Nucleus accumbens (tissue), 56 donors: ENCODE measurements at regions not wholly inside any gene's neighbourhood (a gene's known extent, or its start where the extent isn't known, plus 50 kb on each side); places are given as distances from the start of the nearest gene placed in this dataset.

Experiments used
- DNase-seq, 56 donors: peaks; one replicate each; lab custom pipeline; 2025; lab: John Stamatoyannopoulos, UW

DNA sequence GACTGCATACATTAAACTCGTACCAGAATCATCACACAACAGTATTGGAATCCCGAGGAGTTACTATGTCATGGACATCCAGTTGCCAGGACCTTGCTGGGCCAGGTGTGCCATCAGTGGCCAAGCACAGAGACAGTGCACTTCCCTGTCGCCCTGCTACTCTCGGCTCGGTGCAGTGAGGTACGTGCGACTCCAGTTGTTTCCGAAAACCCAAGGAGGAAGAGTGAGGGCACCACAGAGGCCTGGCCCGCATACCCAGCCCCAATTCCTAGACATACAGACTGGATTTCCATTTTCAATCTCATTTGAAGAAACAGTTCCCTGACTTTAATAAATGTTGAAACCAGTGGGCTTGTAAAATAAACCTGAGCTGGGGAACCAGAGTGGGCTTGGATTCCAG lies 62.5 kb upstream of the AFDN start:
- DNase-seq, result no peak

DNA sequence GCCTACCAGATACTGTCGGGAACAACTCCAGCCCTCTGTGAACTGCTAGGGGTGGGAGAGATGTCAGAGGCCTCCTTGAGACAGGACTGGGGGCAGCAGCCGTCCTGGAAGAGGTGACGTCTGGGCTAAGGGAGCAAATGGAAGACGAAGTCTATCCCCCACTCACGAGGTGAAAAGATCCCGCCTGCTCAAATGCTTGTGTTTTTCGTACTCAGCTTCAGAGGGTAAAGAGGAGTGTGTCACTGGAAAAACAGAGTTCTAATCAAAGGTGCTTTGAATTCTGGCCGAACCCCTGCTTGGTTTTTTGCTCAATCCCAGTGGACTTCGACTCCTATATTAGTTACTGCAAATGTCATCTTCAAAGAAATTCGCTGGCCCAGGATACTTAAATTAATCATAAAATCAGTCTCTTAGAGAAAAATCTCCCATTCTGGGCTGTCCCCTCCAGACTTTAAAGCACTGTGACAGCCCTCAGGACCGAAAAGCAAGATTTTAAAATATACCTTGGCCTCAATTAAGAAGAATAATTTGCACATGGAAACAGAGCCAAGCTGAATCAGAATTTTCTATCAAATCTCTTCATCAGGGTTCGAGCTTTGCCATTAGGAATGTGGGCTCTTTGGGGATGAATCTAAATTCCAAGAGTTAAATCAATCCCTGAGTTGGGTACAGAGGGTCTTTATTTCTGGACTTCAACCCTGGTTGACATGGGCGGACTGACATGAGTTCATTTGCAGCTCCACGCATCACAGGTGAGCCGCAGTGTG lies 61.8 kb upstream of the AFDN start:
- DNase-seq, result no peak

DNA sequence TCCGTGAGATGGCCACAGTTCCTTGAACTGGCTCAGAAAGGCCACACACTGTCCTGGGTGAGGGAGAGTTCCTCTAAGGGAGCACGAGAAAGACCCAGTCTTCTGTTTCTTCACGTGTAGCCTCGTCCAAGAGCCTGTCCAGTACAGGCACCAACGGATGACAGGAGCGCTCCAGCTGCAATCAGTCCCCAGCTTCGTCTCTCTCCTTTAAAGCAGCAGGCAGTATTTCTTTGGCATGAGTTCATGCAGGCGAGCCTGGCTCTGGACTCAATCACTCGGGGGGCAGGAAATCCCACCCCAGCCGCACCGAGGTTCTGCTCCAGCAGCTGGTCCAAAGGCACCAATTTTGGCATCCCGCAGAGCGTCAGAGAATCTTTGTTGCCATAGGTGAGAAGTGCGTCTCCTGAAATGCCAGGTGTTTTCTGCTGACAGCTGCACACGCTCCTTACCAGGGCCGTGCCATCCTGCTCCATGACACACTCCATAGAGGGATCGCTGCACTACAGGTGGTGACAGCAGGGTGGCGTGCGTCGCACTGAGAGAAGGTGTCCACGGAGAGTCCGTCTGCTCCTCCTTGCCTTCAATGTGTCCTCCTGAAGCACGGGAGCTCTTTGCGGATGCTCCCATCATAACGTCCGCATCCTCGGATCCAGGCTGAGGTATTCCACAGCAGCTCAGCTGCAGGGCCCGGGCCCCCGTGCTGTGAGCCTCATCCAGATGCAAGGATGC lies 59.6 kb upstream of the AFDN start:
- DNase-seq, result no peak

DNA sequence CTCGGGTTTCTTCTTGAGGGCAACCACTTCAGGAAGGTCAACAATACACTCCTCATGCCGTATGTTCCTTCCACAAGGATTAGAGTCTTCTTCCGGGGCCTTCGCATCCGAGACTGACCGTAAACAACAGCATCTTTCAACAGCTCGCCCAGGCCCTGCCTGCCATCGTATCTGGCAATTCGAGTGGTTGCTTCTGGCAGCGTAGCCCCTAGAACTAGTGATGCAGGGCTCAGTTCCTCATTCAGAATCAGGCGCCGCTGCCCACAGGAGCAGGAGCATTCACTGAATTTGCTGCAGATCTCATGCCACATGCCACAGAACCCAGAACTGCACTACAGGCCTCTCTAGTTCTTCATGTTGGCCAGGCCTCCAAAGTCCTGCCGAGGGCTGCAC lies 59.0 kb upstream of the AFDN start:
- no peak for DNase-seq

DNA sequence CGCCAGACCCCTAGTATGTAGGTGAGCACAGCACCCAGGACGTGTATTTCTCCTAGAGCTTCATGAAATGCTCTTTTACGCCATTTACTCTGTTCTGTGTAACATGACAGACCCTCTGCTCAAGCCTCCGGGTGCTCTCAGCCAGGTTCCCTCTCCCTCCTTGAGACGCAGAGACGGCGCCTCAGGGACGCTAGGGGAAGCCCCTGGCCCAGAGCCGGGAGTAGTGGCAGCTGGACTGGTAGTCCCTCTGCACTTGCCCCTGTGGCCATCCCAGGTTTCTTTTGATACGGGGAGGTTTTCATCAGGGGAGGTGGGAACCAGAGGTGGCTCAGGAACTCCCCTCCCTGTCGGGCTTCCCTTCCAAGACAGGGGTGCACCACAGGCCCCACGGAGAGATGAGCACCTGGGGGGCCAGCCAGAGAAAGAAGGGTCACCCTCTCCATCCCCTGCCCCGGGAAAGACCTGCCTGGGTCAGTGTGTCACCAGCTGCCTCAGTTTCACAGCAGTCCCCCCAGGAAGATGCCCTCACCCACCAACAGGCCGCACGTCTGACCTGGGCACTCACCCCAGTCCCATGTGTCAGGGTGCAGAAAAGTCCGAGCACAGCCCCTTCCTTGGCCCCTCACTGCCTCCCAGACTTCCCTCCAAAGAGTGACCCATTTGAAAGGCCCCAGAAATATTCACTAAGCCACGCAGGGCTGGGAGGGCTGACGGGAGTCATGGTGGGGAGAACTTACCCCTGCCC lies 58.1 kb upstream of the AFDN start:
- DNase-seq, result no peak

DNA sequence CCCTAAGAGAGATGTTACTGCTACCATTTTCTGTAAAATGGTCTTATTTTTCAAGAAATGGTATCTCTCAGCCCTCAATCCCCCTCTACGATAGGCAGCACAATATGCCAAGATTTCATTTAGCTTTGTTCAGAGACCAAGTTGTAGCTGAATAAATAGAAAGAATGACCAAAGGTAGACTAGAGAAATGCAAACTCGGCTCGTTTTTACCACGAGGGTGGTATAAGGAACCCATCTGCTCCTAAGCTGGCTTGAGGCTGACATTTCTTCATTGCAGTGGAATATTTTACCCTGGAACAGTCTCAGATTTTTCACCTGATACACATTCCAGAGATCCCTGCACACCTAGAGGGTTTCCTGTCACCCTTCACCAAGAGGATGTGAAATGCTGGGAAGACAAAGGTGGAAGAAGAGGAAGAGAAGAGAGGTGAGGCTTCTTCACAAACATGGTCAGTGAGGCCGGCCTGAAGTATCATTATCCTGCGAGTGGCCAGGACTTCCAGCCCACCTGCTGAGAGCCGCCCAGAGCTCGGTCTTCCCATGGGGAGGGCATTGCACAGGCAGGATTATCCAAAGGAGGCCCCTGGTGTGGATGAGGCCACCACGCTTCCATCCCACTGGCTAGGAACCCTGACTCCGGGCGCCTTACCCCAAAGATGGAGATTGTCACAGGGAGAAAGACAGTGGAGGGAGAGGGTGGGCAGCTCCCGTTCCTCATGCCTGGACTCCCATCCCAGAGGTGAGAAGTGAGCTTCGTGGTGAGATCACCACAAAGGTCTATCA lies 57.1 kb upstream of the AFDN start:
- DNase-seq, result no peak

DNA sequence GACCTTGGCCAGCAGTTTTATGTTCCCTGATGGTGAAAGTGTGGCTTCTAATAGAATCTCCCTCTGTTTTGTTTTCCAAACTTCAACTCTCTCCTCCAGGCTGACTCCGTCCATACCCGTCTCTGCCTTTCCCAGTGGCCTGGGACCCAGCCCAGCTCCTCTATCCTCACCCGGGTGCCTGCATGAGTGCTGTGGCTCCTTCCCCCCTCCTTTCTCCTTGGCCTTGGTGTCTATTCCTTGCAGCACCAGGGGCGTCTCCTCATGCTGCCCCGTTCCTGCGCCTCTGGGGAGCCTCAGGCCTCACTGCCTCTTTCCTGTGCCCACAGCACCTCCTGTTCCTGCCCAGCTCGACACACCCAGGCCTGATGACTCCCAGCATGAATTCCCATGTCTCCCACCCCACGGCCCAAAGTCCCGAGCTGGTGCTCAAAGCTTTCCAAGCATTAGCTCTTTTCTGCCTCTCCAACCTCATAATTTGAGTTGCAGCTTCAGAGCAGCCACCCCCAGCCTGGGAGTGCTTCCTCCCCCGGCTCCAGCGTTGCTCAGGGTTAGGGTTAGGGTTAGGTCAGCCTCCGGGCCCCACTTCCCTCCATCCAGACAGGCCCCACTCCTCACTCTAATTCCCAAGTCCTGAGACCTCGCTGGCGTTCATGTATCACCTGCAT lies 56.3 kb upstream of the AFDN start:
- no peak for DNase-seq

DNA sequence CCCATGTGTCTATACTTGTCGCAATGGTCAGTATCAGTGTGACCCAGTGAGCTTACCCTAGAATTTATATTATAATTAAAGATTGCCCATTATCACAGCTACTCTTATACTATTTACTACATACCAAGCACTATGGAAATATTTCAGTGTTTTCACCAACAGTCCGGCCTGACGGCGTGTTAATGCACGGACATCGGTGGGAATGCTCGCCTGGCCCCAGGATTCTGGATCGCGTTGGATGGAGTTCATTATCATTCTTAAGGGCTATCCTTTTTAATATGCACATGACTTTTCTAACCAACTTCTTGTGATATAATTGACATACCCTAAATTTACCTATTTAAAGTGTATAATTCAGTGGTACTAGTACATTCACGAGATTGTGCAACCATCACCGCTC lies 51.8 kb upstream of the AFDN start:
- DNase-seq, result no peak

DNA sequence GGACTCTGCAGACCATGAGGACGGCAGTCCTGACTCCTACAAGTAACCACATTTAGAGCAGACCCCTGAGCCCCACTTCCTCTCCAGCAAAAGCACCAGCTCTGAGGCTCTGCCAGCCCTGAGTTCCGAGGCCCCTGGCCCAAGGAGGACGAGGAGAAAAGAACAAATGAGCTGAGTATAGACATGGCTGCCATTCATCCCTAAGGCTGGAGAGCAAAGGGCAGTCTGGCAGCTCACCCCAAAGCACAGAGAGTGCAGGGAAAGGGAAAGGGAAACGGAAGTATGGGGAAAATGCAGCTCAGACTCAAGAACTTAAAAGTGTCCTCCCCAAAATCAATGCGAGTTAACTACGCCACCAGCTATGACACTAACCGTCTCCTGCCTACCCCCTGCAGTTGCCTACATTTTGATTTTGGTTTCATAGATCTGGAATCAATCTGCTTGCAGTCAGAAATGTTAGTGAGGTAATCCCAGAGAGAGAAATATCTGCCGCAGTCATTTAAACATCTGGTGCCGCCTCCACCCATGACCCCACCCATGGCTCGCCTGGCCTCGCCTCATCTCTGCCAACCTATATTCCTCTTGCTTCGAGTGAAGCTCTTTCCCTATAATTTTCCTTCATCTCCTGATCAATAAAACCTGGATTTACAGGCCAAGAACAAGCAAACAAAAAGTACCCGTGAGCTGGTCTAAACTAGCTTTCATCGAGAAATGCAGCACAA lies 49.6 kb upstream of the AFDN start:
- DNase-seq, result no peak
